Loucy (cell line): ENCODE measurements at regions not wholly inside any gene's neighbourhood (a gene's known extent, or its start where the extent isn't known, plus 50 kb on each side); places are given as distances from the start of the nearest gene placed in this dataset.

Source experiments
- CTCF ChIP-seq: fragments of 200-600 bp; sonication (generic); conservative IDR thresholded peaks from 2 replicates; pipeline ENCODE4 v1.5.1; 2014; ENCODE audit warnings: mild to moderate bottlenecking, antibody characterized with exemption, low read length
- EZH2phosphoT487 ChIP-seq: fragments of 200-600 bp; IDR thresholded peaks from 2 replicates; pipeline ENCODE4 v1.6.1; 2018; ENCODE audit warnings: antibody characterized with exemption, mild to moderate bottlenecking, moderate library complexity, borderline replicate concordance

- no peak for TF ChIP-seq CTCF
- TF ChIP-seq EZH2phosphoT487: no peak
Observed at GRCh38 chr13:50444726-50445125, 398.8 kb downstream of the DLEU7 start.
